ENCODE measurements at regions not wholly inside any gene's neighbourhood (a gene's known extent, or its start where the extent isn't known, plus 50 kb on each side); places are given as distances from the start of the nearest gene placed in this dataset.

GRCh38 chr10:113409175-113409574, 143.7 kb upstream of the HABP2 start:
- H3K27me3 Mint-ChIP-seq (ENCODE audit: insufficient read depth, unreplicated experiment): peaks cover 69% of the 10 kb centered on the region
- ChIA-PET CTCF (interaction anchor here (1.1 kb wide), 1 partner anchor 17 kb away, joined by 3 read pairs; no protein-coding TSS in a partner anchor), POLR2A (no interaction called here)
- H3K4me3 Mint-ChIP-seq (ENCODE audit: unreplicated experiment): no peak overlapping the region
- no peaks in the 10 kb centered on the region for H3K4me1 Mint-ChIP-seq (ENCODE audit: insufficient read depth, unreplicated experiment)
- TF ChIP-seq, protein P1, sequence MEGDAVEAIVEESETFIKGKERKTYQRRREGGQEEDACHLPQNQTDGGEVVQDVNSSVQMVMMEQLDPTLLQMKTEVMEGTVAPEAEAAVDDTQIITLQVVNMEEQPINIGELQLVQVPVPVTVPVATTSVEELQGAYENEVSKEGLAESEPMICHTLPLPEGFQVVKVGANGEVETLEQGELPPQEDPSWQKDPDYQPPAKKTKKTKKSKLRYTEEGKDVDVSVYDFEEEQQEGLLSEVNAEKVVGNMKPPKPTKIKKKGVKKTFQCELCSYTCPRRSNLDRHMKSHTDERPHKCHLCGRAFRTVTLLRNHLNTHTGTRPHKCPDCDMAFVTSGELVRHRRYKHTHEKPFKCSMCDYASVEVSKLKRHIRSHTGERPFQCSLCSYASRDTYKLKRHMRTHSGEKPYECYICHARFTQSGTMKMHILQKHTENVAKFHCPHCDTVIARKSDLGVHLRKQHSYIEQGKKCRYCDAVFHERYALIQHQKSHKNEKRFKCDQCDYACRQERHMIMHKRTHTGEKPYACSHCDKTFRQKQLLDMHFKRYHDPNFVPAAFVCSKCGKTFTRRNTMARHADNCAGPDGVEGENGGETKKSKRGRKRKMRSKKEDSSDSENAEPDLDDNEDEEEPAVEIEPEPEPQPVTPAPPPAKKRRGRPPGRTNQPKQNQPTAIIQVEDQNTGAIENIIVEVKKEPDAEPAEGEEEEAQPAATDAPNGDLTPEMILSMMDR (IDR thresholded peaks at IDR 0.05; ENCODE audit: unreplicated experiment): no peak
- H3K27ac Mint-ChIP-seq (ENCODE audit: low read depth, unreplicated experiment): no peak overlapping the region
- intact Hi-C loops (cut with micrococcal nuclease): no loop called here
- no TSS peak for BruUV-seq (replicated peaks)
- H3K9me3 Mint-ChIP-seq (ENCODE audit: unreplicated experiment): no peaks in the 10 kb centered on the region
- H3K36me3 Mint-ChIP-seq (ENCODE audit: insufficient read depth, unreplicated experiment): no peaks in the 10 kb centered on the region
- no peak for DNase-seq (ENCODE audit: unreplicated experiment)

DNA sequence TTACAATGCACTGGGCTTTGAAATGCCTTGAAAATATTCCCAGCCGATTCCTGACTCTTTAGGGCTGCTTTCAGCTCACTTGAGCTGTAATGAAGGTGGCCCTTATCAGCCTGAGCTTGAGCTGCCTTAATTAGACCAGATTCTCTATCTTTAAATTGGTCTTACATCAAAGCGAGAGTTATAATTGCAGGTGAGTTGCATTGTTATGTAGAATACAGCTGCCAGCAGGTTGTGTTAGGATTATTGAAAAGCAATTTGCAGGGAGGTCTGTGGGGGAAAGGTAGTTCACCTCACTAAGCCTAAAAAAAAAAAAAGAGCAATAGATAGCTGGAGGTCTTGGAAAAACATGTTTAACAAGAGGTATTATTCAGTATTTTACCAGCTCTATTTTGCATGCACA, 142.2 kb upstream of the HABP2 start:
- no peak overlapping the region for H3K27ac Mint-ChIP-seq (ENCODE audit: low read depth, unreplicated experiment)

DNA sequence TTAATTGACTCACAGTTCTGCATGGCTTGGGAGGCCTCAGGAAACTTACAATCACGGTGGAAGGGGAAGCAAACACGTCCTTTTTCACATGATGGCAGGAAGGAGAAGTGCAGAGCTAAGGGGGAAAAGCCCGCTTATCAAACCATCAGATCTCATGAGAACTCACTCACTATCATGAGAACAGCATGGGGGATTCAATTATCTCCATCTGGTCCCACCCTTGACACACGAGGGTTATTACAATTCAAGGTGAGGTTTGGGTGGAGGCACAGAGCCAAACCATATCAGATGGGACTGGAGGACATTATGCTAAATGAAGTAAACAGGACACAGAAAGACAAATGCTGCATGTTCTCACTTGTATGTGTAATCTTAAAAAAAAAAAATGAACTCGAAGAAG, 141.4 kb upstream of the HABP2 start:
- Mint-ChIP-seq H3K36me3 (ENCODE audit: insufficient read depth, unreplicated experiment) (peaks cover 5% of the 10 kb centered on the region), H3K4me3 (ENCODE audit: unreplicated experiment) (no peak overlapping the region), H3K27ac (ENCODE audit: low read depth, unreplicated experiment) (no peak overlapping the region), H3K4me1 (ENCODE audit: insufficient read depth, unreplicated experiment) (no peaks in the 10 kb centered on the region), H3K27me3 (ENCODE audit: insufficient read depth, unreplicated experiment) (peaks cover 77% of the 10 kb centered on the region), H3K9me3 (ENCODE audit: unreplicated experiment) (no peaks in the 10 kb centered on the region)
- no TSS peak for BruUV-seq (replicated peaks)
- POLR2A ChIA-PET: no interaction called here
- DNase-seq (ENCODE audit: unreplicated experiment): no peak
- intact Hi-C loops (cut with micrococcal nuclease): no loop called here
- TF ChIP-seq, protein P1 (IDR thresholded peaks at IDR 0.05; ENCODE audit: unreplicated experiment): no peak
- CTCF ChIA-PET: no interaction called here

More for the DNA sequence above, 142.2 kb upstream of the HABP2 start:
- Mint-ChIP-seq H3K4me1 (ENCODE audit: insufficient read depth, unreplicated experiment) (no peaks in the 10 kb centered on the region), H3K36me3 (ENCODE audit: insufficient read depth, unreplicated experiment) (no peaks in the 10 kb centered on the region), H3K9me3 (ENCODE audit: unreplicated experiment) (no peaks in the 10 kb centered on the region), H3K27me3 (ENCODE audit: insufficient read depth, unreplicated experiment) (peaks cover 77% of the 10 kb centered on the region), H3K4me3 (ENCODE audit: unreplicated experiment) (no peak overlapping the region)
- no TSS peak for BruUV-seq (replicated peaks)
- POLR2A ChIA-PET: no interaction called here
- TF ChIP-seq, protein P1 (IDR thresholded peaks at IDR 0.05; ENCODE audit: unreplicated experiment): no peak
- CTCF ChIA-PET: interaction anchor here (1.2 kb wide), 1 partner anchor 26 kb away, joined by 5 read pairs; no protein-coding TSS in a partner anchor
- DNase-seq (ENCODE audit: unreplicated experiment): no peak
- intact Hi-C loops (cut with micrococcal nuclease): no loop called here

GRCh38 chr10:113412161-113412560, 140.7 kb upstream of the HABP2 start:
- no TSS peak for BruUV-seq (replicated peaks)
- TF ChIP-seq, protein P1 (IDR thresholded peaks at IDR 0.05; ENCODE audit: unreplicated experiment): no peak
- Mint-ChIP-seq H3K36me3 (ENCODE audit: insufficient read depth, unreplicated experiment) (peaks cover 5% of the 10 kb centered on the region), H3K9me3 (ENCODE audit: unreplicated experiment) (no peaks in the 10 kb centered on the region), H3K4me1 (ENCODE audit: insufficient read depth, unreplicated experiment) (no peaks in the 10 kb centered on the region), H3K27ac (ENCODE audit: low read depth, unreplicated experiment) (no peak overlapping the region), H3K27me3 (ENCODE audit: insufficient read depth, unreplicated experiment) (peaks cover 77% of the 10 kb centered on the region), H3K4me3 (ENCODE audit: unreplicated experiment) (no peak overlapping the region)
- DNase-seq (ENCODE audit: unreplicated experiment): no peak
- POLR2A ChIA-PET: no interaction called here
- intact Hi-C loops (cut with micrococcal nuclease): no loop called here
- CTCF ChIA-PET: no interaction called here
